ENCODE measurements at regions not wholly inside any gene's neighbourhood (a gene's known extent, or its start where the extent isn't known, plus 50 kb on each side); places are given as distances from the start of the nearest gene placed in this dataset.
"Not testable (repeated sequence)": the region's sequence is repeated elsewhere in the genome, so short reads cannot be mapped to it uniquely, and the experiment has no call there.

- DNase-seq (ENCODE audit: low read depth in 2 of 3, low spot score in 2 of 3), result no peak
These were observed 257.0 kb upstream of the CPHXL start for GRCh38 chr16:75983296-75983695.

- no peak for DNase-seq (ENCODE audit: low read depth in 2 of 3, low spot score in 2 of 3)
These were observed 257.6 kb upstream of the CPHXL start for GRCh38 chr16:75983741-75984381.

- DNase-seq (ENCODE audit: low read depth in 2 of 3, low spot score in 2 of 3), result no peak
These were observed 261.0 kb upstream of the CPHXL start for GRCh38 chr16:75987323-75987722.

GRCh38 chr16:75996491-75996890 is 270.2 kb upstream of the CPHXL start:
- no peak for DNase-seq (ENCODE audit: low read depth in 2 of 3, low spot score in 2 of 3)

GRCh38 chr16:75997606-75998005 is 271.3 kb upstream of the CPHXL start:
- no peak for DNase-seq (ENCODE audit: low read depth in 2 of 3, low spot score in 2 of 3)

- DNase-seq (ENCODE audit: low read depth in 2 of 3, low spot score in 2 of 3), result no peak
These were observed 269.6 kb upstream of the CNTNAP4 start for GRCh38 chr16:76007645-76008044.

- no peak for DNase-seq (ENCODE audit: low read depth in 2 of 3, low spot score in 2 of 3)
These were observed 253.4 kb upstream of the CNTNAP4 start for GRCh38 chr16:76023835-76024234.

GRCh38 chr16:76035689-76036088 is 241.5 kb upstream of the CNTNAP4 start:
- no peak for DNase-seq (ENCODE audit: low read depth in 2 of 3, low spot score in 2 of 3)

GRCh38 chr16:76038097-76038496 is 239.1 kb upstream of the CNTNAP4 start:
- no peak for DNase-seq (ENCODE audit: low read depth in 2 of 3, low spot score in 2 of 3)

GRCh38 chr16:76052725-76053124 is 224.5 kb upstream of the CNTNAP4 start:
- DNase-seq (ENCODE audit: low read depth in 2 of 3, low spot score in 2 of 3), result no peak

GRCh38 chr16:76059186-76059585 is 218.0 kb upstream of the CNTNAP4 start:
- DNase-seq (ENCODE audit: low read depth in 2 of 3, low spot score in 2 of 3), result no peak

GRCh38 chr16:76059701-76060100 is 217.5 kb upstream of the CNTNAP4 start:
- no peak for DNase-seq (ENCODE audit: low read depth in 2 of 3, low spot score in 2 of 3)

- no peak for DNase-seq (ENCODE audit: low read depth in 2 of 3, low spot score in 2 of 3)
These were observed 205.5 kb upstream of the CNTNAP4 start for GRCh38 chr16:76071690-76072089.

GRCh38 chr16:76081967-76082366 is 195.2 kb upstream of the CNTNAP4 start:
- no peak for DNase-seq (ENCODE audit: low read depth in 2 of 3, low spot score in 2 of 3)

- no peak for DNase-seq (ENCODE audit: low read depth in 2 of 3, low spot score in 2 of 3)
These were observed 170.6 kb upstream of the CNTNAP4 start for GRCh38 chr16:76106647-76107046.

GRCh38 chr16:76108460-76108859 is 168.7 kb upstream of the CNTNAP4 start:
- DNase-seq (ENCODE audit: low read depth in 2 of 3, low spot score in 2 of 3), result no peak

- peak in 1 of 3 donors; percentile 1 for DNase-seq (ENCODE audit: low read depth in 2 of 3, low spot score in 2 of 3)
These were observed 162.5 kb upstream of the CNTNAP4 start for GRCh38 chr16:76114681-76115080.

GRCh38 chr16:76118344-76118743 is 158.9 kb upstream of the CNTNAP4 start:
- DNase-seq (ENCODE audit: low read depth in 2 of 3, low spot score in 2 of 3), result no peak

- no peak for DNase-seq (ENCODE audit: low read depth in 2 of 3, low spot score in 2 of 3)
These were observed 155.6 kb upstream of the CNTNAP4 start for GRCh38 chr16:76121636-76122035.

GRCh38 chr16:76123966-76124365 is 153.2 kb upstream of the CNTNAP4 start:
- no peak for DNase-seq (ENCODE audit: low read depth in 2 of 3, low spot score in 2 of 3)

GRCh38 chr16:76125871-76126270 is 151.3 kb upstream of the CNTNAP4 start:
- DNase-seq (ENCODE audit: low read depth in 2 of 3, low spot score in 2 of 3), result no peak

- not testable (repeated sequence) for DNase-seq (ENCODE audit: low read depth in 2 of 3, low spot score in 2 of 3)
These were observed 139.1 kb upstream of the CNTNAP4 start for GRCh38 chr16:76138056-76138455.

- DNase-seq (ENCODE audit: low read depth in 2 of 3, low spot score in 2 of 3), result no peak
These were observed 119.6 kb upstream of the CNTNAP4 start for GRCh38 chr16:76157629-76158028.

Data from hematopoietic multipotent progenitor cell (in vitro differentiated cells).